Skeletal muscle cell (primary cell): ENCODE measurements at regions not wholly inside any gene's neighbourhood (a gene's known extent, or its start where the extent isn't known, plus 50 kb on each side); places are given as distances from the start of the nearest gene placed in this dataset.

ENCODE experiments used
- DNase-seq: peaks from one replicate; pipeline ENCODE4 v3.0.0-alpha.2; 2010; ENCODE audit warnings: low read depth
- H3K4me3 ChIP-seq: 2 replicates; pipeline ENCODE4 v1.5.1; 2011; ENCODE audit warnings: low read depth, mild to moderate bottlenecking, control low read depth, low read length, moderate library complexity

DNA sequence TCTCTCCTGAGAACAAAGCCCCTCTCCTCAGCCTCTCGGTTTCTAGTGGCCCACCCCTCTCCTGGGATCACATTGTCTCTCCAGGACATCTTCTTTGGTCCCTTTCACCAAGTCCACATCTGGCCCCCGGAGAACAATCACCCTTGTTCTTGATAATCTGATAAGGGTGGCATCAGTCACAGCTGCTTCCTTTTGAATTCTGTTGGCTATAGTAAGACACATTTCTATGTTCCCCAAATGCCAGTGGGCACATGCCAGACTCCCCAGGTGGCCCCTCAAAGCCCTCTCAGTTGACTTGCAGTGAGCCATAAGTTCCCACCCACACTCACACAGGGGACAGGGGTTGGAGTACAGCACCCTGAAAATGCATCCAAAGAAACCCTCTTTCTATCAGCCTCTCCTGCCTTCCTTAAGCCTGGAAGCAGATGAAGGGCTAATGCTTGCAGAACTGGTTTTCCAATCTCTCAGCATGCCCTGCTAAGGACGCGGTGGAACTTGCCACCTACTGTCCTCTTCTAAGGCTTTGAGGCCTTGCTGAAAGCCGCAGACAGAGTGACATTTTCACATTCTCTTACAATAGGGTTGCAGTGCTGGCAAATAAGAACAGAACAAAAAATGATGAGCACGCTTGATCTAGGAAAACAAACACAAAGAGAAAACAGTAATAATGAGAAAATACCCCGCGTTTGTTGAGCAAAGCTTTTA lies 101.3 kb upstream of the SLCO3A1 start:
- H3K4me3 ChIP-seq, result no peak overlapping the region
- no peak for DNase-seq

DNA sequence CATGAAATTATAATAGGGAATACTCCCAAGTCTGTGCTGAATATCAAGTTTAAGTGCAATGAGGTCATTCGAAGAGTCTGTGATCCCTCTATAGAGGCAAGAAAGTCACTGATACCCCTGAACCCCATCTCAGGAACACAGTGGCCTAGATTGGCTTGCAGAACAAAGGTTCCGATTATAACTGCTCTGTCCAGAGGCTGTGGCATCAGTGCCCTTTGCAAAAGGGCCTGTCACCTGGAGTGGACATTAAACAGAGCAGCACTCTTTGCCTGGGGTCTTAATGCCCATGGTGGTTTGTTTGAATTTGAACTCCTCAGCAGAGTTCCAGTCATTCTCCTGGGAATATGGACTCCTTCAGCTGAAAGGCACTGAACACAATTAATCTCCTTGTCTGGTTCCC lies 93.9 kb upstream of the SLCO3A1 start:
- no peak overlapping the region for H3K4me3 ChIP-seq
- no peak for DNase-seq

DNA sequence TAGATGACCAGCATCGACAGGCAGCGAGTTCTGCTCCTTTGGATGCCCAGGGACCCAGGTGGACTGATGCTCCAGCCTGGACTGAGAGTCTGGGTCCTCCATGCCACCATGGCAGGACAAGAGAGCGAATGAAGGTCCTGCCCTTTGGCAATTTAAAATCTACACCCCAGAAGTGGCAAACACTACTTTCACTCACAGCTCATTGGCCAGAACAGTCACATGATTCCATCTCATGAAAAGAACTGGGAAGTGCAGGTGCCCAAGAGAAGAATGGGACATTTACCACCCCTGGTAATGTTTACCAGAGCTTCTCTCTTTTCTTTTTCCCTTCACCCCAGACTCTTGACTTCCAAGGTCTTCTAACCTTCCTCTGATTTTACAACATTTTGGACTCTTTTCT lies 87.8 kb upstream of the SLCO3A1 start:
- H3K4me3 ChIP-seq, result no peak overlapping the region
- no peak for DNase-seq

DNA sequence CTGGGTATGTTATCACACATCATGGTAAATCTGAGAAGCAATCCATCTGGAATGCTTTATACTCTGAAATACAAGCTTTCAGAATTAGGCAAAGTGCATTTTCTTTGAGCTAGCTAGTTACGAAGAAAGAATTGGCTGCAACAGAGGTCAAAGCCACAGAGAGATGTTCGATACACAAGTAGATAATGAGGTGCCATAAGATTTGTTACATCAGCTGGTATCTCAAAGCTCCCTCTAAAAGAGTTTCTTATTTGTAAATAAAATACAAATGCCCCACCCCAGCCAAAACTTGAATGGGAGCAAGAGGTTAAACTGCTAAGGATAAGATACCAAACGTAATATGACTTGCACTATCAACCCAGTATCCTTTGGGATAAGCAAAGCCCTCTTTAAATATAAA lies 84.0 kb upstream of the SLCO3A1 start:
- DNase-seq, result no peak
- no peak overlapping the region for H3K4me3 ChIP-seq

DNA sequence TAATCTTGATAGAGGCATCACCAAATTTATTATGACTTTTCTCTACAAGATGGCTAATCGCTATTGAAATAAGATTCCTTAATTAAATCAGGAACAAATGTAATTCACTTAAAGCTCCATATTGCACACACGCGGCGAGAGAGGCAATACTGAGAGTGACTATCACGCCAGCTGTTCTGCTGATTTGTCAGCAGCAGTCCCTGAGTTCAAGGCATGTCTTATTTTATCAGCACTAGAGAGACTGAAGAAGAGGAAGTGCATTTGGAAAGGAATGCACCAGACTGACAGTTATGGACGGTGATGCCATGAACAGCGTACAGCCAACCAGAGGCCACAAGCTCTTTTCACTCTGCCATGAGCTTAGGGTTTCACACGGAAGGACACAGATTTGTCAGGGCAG lies 83.6 kb upstream of the SLCO3A1 start:
- DNase-seq, result no peak
- H3K4me3 ChIP-seq, result no peak overlapping the region

DNA sequence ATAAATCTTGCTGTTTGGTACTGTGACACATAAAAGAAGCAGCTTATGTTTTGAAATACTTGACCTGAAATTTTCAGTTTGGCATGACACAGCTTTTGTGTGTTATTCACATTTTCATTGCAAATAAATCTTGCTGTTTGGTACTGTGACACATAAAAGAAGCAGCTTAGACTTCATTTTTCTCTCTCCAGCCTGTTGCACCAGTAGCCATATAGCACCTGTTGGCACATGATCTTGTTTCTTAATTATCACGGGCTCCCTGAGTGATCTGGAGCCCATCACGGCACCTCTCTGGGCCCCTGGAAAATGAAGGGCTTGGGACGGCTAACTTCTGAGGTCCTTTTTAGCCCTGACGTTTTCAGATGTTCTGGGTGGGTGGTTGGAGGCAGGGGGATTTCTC lies 77.4 kb upstream of the SLCO3A1 start:
- DNase-seq, result no peak
- no peak overlapping the region for H3K4me3 ChIP-seq

DNA sequence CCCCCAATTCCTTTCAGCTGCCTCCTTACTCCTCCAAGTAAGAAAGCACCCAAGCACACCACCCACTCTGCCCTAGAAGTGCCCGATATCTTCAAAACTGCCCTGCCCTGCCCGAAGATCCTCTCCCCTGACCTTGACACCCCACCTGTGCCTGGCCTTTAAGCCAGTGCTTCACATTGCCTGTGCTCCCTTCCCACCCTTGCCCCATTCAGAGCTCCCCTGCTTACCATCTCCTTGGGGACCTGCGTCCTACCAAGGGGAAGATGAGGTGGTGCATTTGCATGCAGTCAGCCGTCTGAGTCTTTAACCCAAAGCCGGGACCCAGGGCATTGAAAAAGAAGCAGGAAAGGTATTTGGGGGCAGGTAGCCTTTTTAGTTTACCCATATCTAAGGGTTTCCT lies 73.5 kb upstream of the SLCO3A1 start:
- H3K4me3 ChIP-seq, result no peak overlapping the region
- no peak for DNase-seq

DNA sequence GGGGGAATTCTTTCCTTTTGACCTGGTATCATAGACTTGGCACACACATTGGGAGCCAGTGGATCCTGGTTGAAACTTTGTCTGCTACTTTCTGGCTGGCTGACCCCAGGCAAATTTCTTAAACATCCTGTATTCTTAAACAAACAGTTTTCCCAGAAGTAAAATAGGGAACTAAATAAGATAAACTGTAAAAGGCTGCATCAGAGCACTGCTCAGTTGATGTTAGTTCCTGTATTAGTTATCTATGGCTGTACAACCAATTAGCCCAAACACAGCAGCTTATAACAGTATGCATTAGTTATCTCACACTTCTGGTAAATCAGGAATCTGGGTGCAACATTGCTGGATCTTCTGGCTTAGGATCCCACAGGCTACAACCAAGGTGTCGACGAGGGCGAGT lies 73.1 kb upstream of the SLCO3A1 start:
- no peak overlapping the region for H3K4me3 ChIP-seq
- no peak for DNase-seq

DNA sequence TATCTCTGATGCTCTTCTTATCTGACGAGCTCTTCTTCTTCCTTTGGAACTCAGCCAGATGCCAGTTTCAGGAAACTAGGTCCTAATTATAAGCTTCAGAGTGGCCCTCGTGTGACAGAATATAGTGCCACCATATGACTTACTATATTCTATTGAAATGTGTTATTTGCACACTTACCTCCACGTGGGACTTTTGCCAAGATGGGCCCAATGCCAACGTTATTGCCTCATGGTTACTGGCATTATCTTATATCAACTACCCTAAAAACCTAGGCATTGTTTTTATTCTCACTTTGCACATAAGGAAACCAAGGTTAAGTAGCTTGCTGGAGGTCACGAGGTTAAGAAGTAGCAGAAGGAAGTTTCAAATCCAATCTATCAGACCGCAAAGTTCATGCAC lies 71.3 kb upstream of the SLCO3A1 start:
- H3K4me3 ChIP-seq, result no peak overlapping the region
- DNase-seq, result no peak

DNA sequence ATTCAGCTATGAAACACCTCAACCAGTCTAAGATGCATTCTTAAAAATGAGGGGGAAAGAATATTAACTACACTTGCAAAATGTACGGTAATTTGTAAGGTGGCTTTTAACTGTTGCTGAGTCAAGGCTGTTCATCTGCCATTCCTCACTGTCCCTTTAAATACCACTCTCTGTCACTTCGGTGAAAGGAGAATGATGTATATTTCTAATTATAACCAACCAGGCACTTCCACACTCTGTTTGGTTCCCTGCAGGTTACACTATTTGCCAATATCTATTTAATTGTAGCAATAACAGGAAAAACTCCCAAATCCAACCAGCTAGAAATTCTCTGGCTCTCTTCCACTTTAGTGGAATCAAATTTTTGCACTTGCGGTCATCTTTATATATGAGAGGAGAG lies 70.5 kb upstream of the SLCO3A1 start:
- H3K4me3 ChIP-seq, result no peak overlapping the region
- no peak for DNase-seq

DNA sequence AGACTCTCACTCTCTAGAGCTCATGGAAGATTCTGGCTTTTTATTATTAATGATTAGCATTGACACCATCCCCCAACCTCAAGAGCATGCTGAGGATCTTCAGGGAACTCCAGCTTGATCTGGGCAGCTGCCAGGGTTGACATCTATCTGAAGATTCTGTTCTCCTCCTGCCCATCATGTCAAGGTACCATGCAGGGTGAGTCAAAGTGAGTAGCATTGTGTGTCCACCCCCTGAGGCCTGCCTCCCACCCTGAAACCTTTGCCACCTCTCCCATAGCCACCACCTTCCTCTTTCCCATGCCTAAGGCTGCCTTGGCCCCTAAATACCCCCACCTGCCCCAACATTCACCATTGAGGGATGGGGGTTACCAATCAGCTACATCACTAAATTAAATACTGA lies 70.1 kb upstream of the SLCO3A1 start:
- H3K4me3 ChIP-seq, result no peak overlapping the region
- DNase-seq, result no peak

DNA sequence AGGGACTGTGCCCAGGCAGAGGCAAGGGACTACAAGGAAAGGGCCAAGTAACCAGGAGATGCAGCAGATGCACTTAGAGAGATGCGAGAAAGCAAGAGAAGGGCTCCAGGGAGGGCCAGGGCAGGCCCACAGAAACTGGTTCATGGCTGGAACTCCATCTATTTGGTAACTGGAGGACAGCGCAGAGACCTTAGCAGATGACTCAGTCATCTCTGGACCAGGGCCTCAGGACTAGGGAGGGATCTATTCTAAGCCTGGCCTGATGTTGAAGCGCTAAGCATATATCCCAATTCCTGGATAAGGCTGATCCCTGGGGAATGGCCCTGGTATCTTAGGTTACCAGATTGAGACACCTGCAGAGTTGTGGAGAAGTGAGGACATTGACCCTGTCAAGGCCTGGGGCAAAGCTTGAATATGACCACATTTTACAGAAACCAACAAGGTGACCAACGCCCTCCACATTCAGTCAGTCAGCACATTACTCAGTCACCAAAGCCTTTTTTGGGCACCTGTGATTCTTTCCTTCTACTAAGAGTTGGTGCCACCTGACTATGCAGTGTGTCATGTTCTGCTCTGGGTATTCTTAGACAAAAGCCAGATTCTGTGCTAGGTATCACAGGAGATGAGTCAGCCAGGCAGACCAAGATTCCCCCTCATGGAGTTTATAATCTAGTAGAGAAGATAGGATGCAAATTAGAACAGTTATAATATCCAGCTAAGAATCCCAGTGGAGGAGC lies 68.4 kb upstream of the SLCO3A1 start:
- no peak overlapping the region for H3K4me3 ChIP-seq
- DNase-seq, result no peak

DNA sequence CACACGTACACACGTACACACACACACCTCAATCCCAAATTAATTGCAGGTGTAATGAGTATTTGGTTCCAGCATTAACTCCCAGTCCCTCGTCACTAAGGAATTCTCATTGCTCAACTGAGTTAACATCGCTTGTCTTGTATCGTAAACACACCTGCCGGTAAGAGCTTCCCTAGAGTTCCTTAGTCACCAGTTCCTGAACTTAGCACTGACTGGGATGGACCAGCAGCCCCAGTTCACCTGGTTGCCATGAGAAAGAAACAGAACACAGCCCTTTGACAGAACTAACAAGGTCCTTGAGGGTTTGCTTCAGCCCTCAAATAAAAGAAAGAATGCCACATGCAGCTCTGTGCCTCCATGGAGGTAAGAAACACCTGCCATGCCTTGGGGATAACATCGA lies 66.3 kb upstream of the SLCO3A1 start:
- no peak overlapping the region for H3K4me3 ChIP-seq
- no peak for DNase-seq

DNA sequence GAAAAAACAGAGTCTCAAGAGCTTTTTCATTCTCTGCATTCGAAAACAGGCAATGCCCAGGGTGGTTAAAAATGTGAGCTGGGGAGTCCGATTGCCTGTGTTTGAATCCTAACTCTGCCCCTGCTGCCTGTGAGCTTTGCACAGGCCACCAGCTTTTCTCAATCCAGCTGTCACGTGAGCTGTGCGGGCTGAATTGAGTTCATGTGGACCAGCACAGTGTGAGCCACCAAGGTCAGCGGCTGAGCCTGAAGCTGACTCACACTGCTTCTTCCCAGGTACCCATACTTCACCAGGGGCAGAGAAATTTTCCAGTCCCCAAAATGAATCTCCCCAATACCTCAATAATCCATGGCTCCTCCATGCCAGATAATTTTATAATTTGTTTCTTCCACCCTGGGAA lies 64.4 kb upstream of the SLCO3A1 start:
- no peak overlapping the region for H3K4me3 ChIP-seq
- DNase-seq, result no peak

DNA sequence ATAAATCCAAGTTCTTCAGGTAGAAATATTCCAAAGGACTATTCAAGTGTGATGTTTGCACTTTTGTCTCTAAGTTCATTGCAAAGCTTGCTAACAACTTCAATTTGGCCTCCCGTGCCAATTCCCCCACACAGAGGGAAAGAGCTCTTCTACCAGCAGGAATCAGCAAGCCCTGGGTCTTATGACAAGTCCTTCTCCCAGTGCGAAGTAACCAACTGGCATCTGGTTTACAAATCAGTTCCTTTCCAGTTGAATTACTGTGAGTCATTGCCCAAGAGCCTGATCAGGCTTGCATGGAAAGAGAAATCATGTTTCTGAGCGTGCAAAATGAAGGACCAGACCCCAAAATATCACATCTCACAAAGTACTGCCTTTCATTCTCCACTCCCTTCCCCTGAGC lies 62.7 kb upstream of the SLCO3A1 start:
- H3K4me3 ChIP-seq, result no peak overlapping the region

DNA sequence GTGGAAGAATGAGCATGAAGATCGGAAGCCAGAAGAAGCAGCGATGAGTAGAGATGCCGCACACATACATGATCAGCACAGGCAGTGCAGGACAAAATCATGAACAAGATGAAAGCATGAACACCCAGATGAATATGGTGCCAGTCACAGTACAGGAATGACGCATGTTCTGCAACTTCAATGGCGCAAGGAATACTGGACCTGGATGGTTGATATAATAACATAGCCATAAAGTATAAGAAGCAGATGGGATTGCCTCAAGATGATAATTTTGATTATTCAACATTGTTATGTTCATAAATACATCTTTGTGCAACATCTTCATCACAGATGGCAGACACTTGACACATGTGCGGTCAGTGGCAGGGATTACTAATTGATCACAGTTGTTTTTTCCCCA lies 59.7 kb upstream of the SLCO3A1 start:
- no peak for DNase-seq
- H3K4me3 ChIP-seq, result no peak overlapping the region

More for the DNA sequence above, 62.7 kb upstream of the SLCO3A1 start:
- no peak for DNase-seq

DNA sequence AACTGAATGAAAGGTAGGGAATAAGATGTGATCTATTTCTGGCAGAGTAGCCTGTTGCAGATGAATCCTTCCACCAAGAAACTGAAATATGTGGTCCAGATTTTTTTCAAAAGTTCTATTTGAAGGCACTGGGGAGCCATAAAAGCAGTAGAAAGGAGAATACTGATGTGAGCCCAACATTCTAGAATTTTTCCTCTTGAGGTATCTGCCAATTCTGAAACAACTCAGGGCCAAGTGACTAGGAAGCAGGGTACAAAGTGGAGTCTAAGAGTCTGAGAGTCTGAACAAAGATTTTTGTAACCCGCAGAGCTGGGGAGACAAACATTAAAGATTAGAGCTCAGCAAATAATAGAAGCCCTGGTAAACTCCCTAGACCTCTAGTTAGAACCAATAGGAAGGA lies 58.3 kb upstream of the SLCO3A1 start:
- DNase-seq, result no peak
- no peak overlapping the region for H3K4me3 ChIP-seq

DNA sequence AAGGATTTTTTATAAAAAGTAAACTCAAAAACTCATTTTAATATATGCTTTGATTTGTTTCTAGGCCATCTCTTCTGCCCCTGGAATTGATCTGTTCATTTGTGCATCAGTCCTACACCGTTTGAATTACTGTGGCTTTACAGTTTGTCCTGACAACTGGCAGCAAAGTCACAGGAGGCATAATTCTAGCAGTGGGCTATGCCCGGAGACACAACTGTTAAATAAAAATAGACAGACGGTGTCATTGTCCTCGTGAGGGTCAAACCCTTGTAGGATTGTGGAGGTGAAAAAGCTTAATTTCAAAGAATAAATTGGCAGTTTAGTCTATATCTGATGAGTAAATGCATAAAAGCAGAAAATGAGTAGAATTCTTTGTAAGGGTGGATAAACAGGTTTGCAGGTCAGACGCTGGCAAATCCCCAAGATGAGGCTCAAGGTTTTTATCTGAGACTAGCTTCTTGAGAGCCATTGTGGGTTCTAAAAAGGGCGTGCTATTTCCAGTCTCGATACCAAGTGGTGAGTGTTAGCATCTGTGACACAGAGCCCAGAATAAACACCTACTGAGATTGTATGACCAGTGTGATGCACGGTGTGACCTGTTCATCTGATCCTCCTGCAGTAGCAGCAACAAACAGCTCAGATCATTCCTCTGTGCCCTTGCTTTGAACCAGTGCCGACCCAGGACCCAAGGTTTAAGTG lies 51.5 kb upstream of the SLCO3A1 start:
- DNase-seq, result no peak
- H3K4me3 ChIP-seq, result no peak overlapping the region

DNA sequence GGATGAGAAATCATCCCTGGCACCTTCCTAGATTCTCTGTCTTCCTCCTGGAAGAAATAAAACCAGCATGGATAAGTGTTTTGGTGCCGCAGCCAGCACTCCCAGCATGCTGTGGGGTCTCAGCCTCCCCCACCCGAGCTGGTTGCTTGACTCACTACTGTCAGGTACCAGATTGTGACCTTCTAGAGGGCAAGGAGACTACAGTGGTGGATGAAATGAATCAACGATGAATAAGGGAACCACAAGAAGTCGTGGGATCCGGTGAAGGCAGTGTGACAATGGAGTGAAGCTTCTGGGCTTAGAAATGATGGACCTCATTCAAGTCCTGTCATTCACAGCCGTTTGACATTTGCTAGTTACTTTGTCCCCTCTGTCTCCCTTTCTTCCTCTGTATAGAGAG lies 50.2 kb upstream of the SLCO3A1 start:
- no peak for DNase-seq
- no peak overlapping the region for H3K4me3 ChIP-seq
